RCC 7860 (cell line): ENCODE measurements at regions not wholly inside any gene's neighbourhood (a gene's known extent, or its start where the extent isn't known, plus 50 kb on each side); places are given as distances from the start of the nearest gene placed in this dataset.

Experiments used
- DNase-seq: peaks from one replicate; pipeline ENCODE4 v3.0.0-alpha.2; 2015; ENCODE audit warnings: low spot score
- FAIRE-seq: peaks from 2 replicates; lab custom pipeline; 2012; peaks lifted over from hg19 to GRCh38; lab: Jason Lieb, UNC

DNA sequence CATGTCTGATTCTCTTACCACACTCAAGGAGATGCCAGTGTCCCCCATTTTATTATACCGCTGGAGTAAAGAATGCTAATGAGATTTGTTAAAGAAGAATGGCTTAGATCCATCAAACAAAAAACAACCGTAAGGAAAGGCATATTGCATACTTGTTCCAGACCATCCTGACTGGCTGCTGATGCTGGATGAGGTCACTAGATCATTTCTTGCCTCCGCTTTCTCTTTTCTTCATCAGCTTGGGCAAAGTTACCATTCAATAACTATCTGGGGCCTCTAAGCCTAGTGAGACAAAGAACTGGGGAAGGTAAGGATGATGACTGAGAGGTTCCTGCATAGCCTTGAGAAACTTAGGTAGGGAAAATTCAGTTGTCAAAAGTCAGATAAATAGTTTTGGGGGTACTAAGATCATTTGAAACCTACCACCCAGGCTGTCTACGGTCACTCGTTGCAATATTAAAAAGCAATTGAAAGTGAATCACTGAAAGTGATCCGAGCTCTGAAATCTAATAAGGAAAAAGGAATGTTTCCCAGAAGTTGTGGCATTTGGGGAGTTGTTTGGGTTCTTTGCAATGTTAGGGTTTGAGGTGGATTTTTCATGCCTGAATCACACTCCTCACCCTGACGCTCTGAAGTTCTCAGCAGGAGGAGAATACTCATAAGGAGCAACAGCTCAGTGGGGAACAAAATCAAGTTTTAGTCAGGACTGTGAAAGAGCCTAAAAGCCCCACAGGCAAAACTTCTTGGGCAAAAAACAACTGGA is 176.8 kb downstream of the HHIPL2 start:
- peak; percentile 89 for DNase-seq

DNA sequence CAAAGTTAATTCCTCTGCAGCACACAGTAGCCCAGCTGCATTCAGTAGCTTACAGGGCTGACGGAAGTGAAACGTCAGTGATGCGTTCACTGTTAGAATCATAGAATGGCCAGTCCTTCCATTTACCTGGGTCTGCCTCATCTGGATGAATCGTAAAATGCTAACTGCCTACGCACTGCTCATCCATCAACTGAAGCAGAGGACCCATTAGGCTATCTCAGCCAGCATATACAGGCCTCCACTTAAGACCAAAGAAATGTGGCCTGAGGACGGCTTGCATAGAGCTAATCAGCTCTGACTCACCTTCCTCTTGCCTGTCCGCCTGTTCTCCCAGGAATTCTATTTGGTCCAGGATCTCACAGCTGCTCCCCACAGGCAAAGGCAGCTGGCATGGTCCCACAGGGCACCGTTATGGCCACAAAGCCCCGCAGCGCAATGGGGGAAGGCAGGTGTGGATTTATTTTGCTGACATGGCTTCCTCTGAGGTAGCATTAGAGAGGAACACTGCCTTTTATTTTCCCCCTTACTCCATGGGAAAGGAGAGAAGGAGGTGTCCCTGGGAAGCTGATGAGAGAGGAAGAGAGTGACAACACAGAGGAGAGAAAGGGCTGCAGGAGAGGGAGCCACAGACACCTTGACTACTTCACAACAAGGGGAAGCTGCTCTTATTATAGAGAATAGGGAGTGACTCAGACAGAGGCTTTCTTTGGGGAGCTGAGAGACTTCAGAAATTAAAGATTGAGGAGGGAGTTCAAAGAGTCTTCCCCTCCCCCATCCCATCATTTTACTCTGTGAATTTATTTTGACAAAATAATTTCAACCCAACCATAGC is 177.6 kb downstream of the HHIPL2 start:
- peak; percentile 86 for DNase-seq
- FAIRE-seq: peak; percentile 85

More for the DNA sequence above, 176.8 kb downstream of the HHIPL2 start:
- peak; percentile 92 for FAIRE-seq

DNA sequence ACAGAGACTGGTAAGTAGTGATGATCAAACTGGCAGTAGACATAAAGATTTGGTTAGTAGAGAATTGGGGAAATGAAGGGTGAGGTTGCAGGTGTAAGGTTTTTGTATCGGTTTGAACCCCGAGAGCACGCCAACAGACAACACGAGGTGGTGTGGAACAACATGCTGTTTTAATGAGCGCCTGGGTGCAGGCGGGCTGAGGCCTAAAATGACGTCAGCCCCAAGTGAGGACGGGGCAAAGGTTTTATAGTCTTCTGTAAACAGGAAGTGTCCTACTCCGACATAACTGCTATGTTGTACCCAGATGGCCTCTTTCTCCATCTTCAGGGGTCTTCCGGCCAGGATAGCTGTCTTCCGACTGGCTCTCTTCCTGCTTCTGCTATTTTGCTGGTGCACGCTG is 178.8 kb downstream of the HHIPL2 start:
- DNase-seq (no peak), FAIRE-seq (no peak)

DNA sequence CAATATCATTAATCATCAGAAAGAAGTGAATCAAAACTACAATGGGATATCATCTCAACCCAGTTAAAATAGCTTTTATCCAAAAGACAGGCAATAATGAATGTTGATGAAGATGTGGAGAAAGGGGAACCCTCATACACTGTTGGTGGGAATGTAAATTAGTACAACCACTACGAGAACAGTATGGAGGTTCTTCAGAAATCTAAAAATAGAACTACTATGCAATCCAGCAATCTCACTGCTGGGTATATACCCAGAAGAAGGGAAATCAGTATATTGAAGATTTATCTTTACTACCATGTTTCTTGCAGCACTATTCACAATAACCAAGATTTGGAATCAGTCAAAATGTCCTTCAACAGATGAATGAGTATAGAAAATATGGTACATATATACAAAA is 189.8 kb downstream of the HHIPL2 start:
- no peak for DNase-seq

DNA sequence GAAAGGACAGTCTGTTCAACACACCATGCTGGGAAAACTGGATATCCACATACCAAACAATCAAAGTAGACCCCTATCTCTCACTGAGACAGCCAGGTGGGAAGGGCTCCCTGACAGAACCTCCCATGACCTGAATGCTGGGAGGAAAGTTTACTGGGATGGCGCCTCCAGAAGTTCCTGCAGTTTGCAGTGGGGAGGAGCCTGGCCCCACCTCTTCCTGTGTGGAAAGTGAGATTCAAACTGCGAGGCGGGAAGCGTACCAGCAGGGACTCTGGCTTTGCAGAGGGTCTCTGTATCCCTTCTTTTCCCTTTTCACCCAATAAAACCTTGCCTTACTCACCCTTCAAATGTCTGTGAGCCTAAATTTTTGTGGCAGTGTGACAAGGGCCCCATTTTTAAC is 190.7 kb downstream of the HHIPL2 start:
- no peak for FAIRE-seq
- DNase-seq: no peak

More for the DNA sequence above, 189.8 kb downstream of the HHIPL2 start:
- no peak for FAIRE-seq

DNA sequence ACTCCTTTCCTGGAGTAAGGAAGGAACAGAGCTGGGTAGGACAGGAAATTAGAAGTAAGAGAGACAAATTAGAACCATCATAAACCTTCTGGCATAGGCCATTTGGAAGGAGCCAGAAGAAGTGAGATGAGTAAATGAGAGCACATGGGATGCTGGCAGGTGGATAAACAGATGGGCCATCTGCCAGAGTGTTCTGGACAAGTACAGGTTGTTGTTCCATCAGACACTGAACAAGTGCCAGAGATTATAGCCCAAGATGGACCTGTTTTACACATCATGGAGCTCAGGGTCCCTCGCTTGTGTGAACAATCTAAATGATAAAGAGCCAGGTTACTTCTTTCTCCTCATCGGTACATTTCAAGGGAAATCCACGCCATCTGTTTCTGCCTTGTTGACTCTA is 200.3 kb downstream of the HHIPL2 start:
- FAIRE-seq (no peak), DNase-seq (no peak)

DNA sequence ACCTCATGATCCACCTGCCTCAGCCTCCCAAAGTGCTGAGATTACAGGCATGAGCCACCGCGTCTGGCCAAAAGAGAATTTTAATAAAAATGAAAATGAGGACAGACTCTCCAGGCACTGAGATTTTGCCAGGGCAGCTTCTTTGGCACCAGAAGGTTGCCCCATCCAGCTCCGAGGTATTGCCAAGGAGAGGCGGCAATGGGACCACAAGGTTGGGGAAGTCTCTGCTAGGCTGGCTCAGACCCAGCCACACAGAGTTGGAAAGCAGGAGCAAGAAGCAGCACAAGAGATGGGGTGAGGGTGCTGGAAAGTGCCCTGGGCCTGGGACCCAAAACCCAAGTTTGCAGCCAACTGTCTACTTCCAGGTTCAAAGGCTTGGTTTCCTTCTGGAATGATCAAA is 200.9 kb downstream of the HHIPL2 start:
- no peak for DNase-seq
- no peak for FAIRE-seq

DNA sequence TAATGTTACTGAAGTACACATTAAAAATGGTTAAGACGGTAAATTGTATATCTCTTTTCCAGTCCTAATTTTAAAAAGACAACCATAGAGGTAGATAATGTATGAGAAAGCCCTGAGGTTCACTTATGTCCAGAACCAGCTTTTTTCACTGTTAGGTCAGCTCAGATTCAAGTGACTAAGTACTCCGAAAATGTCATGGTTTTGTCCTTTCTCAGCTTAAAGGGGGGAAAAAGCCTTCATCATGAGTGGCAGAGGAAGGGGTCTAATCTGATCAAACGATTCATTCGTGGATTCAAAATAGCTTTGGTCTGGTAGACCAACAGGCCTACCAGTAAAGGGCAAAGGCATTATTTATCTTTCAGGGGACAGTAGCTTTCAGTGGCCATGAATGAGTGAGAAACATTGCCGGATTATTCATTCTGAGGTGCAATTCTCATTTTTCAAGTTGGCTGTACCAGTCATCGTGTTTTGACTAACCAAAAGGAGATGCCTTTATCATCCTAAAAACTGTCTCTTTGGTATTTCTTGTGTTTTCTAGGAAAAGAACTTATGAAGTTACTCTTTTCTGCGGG is 208.4 kb downstream of the HHIPL2 start:
- peak; percentile 25 for DNase-seq
- FAIRE-seq: no peak

DNA sequence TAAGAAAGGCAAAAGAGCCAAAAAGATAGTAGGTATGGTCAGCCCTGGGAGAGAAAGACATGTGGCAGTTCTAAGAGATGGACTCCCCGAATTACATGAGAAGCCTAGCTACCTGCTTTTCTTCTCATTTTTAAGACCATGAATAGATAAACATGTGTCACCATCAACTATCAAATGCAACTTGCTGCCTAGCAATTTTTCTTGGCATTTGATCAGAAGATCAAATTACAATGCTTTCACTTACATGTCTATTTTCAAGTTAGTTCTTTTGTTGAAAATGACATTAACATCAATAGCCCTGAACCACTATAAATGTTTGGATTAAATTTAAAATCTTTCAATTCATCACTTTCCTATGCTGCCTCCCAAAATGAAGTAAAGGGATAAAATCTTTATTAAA is 212.3 kb downstream of the HHIPL2 start:
- DNase-seq (no peak), FAIRE-seq (no peak)

DNA sequence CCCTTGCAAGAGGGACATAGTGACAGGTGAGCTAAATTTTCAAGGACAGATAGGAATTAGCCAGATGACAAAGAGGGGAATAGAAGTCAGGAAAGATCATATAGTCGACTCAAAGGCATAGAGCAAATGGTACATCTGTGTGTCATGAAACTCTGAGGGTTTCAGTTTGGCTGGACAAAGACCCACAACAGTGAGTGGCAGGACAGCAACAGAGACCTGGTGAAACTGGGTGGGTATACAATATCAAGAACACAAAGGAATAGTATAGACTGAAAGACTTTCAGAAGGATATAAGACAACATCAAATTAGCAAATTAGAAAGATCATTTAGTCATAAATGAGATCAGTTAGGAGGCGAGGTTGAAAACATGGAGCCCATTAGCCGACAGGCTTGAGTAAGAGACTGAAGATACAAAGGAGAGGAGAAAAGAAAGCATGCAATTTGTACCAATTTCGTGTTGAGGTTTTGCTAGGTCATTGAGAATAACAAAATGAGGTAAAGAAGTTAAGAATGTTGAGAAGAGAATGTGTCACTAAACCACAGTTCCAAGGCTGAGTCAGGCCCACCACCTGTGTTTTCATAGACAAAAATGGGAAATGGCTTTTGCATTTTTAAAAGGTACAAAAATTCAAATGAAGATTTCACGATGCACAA is 213.8 kb downstream of the HHIPL2 start:
- DNase-seq: peak; percentile 74
- FAIRE-seq: peak; percentile 89

DNA sequence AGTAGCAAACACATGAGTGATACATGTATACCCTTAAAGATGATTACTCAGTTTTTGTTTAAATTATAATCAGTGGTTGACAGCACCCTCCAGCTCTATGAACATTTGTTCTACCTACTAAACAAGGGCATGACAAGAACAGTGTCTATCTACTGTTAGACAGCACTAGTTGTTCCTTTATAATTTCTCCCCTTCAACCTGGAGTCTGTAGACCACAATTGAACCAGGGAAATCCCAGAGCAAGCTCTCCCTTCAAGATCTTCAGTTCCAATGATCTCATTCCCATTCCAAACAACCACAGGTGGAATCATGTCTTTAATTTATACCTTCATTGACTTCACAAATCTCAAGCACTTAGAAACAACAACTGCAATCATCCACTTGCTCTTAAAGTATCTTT is 216.1 kb downstream of the HHIPL2 start:
- peak; percentile 51 for DNase-seq
- peak; percentile 11 for FAIRE-seq

DNA sequence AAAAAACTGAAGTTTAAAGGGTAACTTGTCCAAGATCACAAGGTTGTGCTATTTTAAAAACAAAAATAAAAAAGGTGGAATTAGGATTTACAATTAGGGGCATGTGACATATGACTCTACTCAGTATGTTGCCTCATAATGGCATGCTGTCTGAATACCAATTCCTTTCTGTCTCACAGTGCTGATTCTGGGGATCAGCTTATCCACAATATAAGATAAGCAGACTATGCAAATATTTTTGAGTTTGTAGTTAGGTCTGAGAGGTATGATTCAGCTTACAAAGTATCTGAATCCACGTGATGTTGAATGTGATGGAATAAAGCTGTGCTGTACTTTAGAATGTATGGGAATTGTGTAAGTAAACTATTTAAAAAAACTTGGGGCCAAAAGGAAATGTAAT is 216.6 kb downstream of the HHIPL2 start:
- FAIRE-seq: peak; percentile 43
- peak; percentile 57 for DNase-seq

DNA sequence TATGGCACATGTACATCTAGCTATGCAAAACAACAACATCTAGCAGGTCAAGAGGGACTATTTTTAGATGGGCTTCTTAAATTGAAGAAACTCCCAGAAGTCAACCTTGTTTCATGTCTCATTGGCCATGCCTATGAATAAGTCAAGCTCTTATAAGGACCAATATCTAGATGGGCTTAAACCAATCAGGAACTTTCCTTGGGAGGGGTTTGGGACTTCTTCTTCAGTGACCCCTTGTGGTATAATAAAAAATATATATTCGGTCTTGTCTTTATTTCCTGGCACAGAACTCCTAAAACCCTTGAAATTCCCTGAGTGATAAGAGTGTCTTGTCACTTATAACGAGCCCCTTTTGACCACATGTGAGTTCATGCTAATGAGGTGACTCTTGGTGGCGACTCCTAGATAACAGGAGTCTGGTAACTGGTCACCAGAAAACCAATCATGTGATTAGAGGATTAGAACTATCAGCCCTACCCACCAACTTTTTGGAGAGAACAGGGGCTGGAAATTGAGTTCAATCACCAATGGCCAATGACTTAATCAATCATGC is 218.3 kb downstream of the HHIPL2 start:
- no peak for FAIRE-seq
- no peak for DNase-seq

DNA sequence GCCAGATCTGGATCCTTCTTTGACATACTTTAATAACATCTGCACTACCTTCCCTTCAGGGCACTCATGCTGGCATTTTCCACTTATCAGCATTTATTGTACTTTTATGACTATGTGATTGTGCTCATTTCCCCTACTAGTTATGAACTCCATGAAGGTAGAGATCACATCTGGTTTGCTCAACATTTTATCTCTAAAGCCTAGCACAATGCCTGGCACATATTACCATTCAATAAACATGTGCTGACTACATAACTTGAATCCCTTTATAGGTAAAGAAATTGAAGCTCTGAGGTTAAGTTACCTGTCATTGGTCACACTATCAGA is 221.2 kb downstream of the HHIPL2 start:
- FAIRE-seq: no peak

DNA sequence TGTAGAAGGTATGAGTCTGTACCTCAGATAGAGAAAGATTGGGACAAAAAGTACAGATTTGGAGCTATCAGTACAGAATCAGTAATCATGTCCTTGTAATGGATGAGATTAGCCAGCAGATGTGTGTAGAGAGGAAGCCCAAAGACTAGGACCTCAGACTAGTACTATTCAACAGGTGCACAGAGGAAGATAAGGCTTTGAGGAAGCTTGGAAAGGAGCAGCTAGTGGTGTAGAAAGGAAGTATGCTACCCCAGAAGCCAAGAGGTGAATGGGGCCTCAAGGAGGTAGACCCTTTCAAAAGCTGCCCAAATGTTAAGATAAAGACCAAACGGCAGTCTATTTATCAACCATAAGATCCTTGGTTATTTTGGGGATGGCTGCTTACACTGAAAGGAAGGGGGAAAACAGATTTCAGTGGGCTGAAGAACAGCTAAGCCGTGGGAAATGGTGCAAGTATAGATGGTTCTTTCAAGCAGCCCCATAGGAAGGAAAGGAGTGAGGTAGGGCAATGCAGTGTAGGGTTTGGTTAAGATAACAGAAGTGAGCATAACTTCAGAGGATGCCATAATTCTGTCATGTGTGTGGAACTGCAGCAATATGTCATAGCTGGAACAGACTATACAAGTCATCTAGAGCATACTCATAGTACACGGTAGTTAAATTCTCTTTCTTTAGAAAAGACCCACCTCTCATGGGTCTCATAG is 221.7 kb downstream of the HHIPL2 start:
- DNase-seq (no peak), FAIRE-seq (no peak)

More for the DNA sequence above, 221.2 kb downstream of the HHIPL2 start:
- DNase-seq: no peak

DNA sequence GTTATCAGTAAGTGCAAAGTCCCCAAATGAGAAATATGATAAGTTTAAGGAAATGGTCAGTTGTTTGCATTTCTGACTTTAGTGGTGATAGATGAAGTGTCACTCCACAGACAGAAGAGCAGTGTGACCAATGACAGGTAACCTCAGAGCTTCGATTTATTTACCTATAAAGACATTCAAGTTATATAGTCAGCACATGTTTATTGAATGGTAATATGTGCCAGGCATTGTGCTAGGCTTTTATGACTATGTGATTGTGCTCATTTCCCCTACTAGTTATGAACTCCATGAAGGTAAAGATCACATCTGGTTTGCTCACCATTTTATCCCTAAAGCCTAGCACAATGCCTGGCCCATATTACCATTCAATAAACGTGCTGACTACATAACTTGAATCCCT is 222.4 kb downstream of the HHIPL2 start:
- DNase-seq: no peak
- no peak for FAIRE-seq

DNA sequence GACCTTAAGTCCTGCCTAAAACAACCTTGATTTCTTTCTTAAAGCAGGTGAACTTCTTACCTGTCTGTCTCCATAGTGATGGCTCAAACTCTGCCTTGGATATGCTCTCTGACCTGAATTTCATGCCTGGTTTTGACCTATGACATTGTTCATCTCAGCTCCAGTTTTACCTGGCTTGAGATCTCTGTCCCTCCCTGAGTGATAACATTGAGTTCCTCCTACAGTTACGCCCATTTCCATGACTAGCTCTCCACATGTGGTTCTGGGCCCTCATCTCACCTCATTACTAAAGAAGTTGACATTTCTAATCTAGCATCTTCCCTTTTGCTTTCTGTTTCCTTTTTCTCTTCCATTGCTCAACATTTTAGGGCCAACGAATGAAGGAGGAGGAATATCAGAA is 233.1 kb downstream of the HHIPL2 start:
- FAIRE-seq: no peak
- no peak for DNase-seq

DNA sequence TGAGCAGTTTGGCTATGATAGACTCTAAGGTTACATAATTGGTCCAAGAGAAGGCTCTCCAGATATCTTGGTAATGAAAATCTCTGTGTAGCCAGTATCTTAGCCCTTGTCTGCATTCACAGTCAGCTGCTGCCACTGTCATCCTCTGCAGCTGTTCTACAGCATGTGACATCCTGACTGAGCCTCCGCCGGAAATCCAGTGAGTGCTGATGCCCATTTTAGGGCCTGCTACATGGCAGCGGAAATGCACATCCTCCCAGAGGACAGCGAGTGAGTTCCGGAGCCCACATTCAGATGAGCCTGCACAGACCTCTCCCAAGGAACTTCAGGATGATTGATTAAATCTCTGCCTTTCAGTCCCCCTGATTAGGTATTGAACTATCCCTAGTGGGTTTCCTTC is 237.1 kb downstream of the HHIPL2 start:
- FAIRE-seq (no peak), DNase-seq (no peak)

DNA sequence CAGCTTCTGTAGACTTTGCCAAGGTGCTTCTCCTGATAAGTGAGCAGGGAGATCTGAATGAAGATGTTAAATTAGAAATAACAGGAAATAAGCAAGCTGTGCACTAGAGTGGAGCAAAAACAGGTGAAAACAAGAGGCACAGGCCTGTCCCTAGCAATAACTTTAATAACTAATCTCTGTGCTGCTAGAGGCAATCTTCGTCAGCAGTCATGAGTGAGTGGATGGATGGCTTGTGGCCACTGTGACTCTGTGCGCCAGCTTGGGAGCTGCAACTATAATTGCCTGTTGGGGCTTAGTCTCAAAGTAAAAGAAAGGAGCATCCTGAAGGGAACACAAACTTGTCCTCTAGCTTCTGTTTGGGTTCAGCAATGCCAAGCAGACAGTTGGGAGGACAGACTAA is 240.3 kb downstream of the HHIPL2 start:
- FAIRE-seq: no peak
- DNase-seq: no peak

DNA sequence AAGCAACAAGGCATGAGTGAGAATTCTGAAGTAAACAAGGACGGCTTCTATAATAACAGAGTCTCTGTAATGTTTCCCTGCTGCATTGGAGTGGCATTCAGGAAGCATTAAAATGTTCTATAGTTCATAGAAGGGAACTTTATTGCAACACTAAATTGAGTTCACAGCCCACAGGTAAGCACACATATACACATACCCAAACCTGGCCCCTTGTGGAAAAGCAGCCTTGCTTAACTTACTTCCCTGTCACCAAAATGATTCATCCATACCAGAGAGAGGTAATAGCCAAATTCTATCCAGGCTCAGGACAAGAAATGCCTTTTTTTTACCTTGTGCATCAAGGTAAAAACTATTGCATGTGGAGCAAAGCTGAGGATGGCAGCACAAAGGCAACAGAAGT is 241.4 kb downstream of the HHIPL2 start:
- FAIRE-seq (no peak), DNase-seq (no peak)

DNA sequence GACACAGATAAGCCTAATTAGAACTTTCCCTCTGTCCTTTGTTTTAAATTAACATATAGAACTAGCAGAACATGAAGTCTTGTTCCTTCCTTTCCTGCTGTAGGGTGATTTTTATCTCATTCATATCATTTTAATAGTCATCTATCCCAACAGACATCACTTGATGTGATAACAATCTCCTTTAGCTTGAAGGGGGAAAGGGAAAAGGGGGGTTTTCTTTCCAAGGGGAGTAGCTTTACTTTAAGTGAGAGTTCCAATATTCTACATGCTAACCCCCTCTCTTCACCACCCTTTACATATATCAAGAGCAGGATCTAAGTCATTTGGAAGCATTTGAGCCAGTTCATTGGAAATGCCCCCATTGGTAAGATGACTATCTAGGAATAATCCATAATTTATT is 241.9 kb downstream of the HHIPL2 start:
- no peak for DNase-seq
- FAIRE-seq: no peak
